HG02973 (cell line): ENCODE measurements at regions not wholly inside any gene's neighbourhood (a gene's known extent, or its start where the extent isn't known, plus 50 kb on each side); places are given as distances from the start of the nearest gene placed in this dataset.
"Not testable (repeated sequence)": the region's sequence is repeated elsewhere in the genome, so short reads cannot be mapped to it uniquely, and the experiment has no call there.

Experiments
- ATAC-seq: cut with Tn5 transposase; IDR thresholded peaks from one replicate; pipeline ENCODE4 v1.9.1; 2021; ENCODE audit warnings: moderate library complexity; ENCODE audit not compliant: unreplicated experiment

GRCh38 chr14:24744641-24745040 is 110.7 kb upstream of the GZMB start:
- no peak for ATAC-seq

GRCh38 chr14:24741871-24742270 is 107.9 kb upstream of the GZMB start:
- no peak for ATAC-seq

GRCh38 chr14:24735984-24736630 is 102.1 kb upstream of the GZMB start:
- ATAC-seq, result no peak

GRCh38 chr14:24734917-24735500 is 101.0 kb upstream of the GZMB start:
- no peak for ATAC-seq

- no peak for ATAC-seq
Observed at GRCh38 chr14:24726480-24726879, 92.5 kb upstream of the GZMB start.

GRCh38 chr14:24725311-24725710 is 91.3 kb upstream of the GZMB start:
- ATAC-seq, result no peak

- no peak for ATAC-seq
Observed at GRCh38 chr14:24721775-24722174, 87.8 kb upstream of the GZMB start.

- no peak for ATAC-seq
Observed at GRCh38 chr14:24715239-24715638, 81.2 kb upstream of the GZMB start.

GRCh38 chr14:24713404-24713803 is 79.4 kb upstream of the GZMB start:
- no peak for ATAC-seq

GRCh38 chr14:24712909-24713308 is 78.9 kb upstream of the GZMB start:
- no peak for ATAC-seq

GRCh38 chr14:24712374-24712773 is 78.4 kb upstream of the GZMB start:
- ATAC-seq, result no peak

- no peak for ATAC-seq
Observed at GRCh38 chr14:24710403-24711112, 76.6 kb upstream of the GZMB start.

- no peak for ATAC-seq
Observed at GRCh38 chr14:24708684-24709083, 74.7 kb upstream of the GZMB start.

GRCh38 chr14:24706351-24706750 is 72.4 kb upstream of the GZMB start:
- ATAC-seq, result no peak

- ATAC-seq, result peak; percentile 92
Observed at GRCh38 chr14:24705840-24706239, 71.8 kb upstream of the GZMB start.

GRCh38 chr14:24701062-24701461 is 67.1 kb upstream of the GZMB start:
- no peak for ATAC-seq

GRCh38 chr14:24700511-24700910 is 66.5 kb upstream of the GZMB start:
- ATAC-seq, result no peak

GRCh38 chr14:24699052-24699451 is 65.1 kb upstream of the GZMB start:
- peak; percentile 61 for ATAC-seq

GRCh38 chr14:24696280-24696920 is 62.4 kb upstream of the GZMB start:
- ATAC-seq, result not testable (repeated sequence)

- peak; percentile 52 for ATAC-seq
Observed at GRCh38 chr14:24695265-24696241, 61.6 kb upstream of the GZMB start.

GRCh38 chr14:24694680-24695079 is 60.7 kb upstream of the GZMB start:
- ATAC-seq, result no peak
